ENCODE measurements at regions not wholly inside any gene's neighbourhood (a gene's known extent, or its start where the extent isn't known, plus 50 kb on each side); places are given as distances from the start of the nearest gene placed in this dataset.

DNA sequence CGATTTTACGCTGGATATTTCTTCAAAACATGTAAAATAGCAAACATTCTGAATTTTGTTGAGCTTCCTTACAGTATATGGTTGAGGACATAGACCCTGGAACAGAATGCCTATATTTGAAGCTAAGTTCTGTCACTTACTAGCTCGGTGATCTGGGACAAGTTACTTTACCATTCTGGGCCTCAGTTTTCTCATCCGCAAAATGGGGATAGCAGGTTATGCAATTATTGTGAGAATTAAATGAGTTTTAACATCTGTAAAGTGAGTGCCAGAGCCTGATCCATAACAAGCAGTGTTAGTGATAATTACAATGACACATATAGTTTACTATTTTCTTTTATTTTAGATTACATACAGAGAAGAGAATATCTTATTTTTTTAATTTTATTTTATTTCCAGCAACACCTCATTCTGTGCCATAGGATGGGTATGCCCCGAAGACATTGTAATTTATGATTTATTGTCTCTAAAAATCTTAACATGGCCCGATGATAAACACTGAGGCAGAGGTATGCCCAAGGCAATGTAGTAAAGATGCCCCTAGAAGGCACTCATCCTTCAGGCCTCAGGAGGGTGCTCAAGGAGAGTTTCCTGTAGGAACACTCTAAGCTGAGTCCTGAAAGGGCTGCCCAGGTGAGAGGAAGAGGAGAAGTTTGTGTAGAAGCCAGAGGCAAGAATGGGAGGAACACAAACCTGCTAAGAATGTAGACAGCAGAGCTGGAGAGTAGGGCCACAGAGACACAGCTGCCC is 250.9 kb downstream of the BCL11A start:
- H3K36me3 Mint-ChIP-seq: no peaks in the 10 kb centered on the region
- POLR2A ChIA-PET (ENCODE audit: partially characterized antibody): no interaction called here
- CTCF ChIA-PET (ENCODE audit: partially characterized antibody): no interaction called here

GRCh38 chr2:60301726-60302125 is 251.7 kb downstream of the BCL11A start:
- ChIA-PET POLR2A (ENCODE audit: partially characterized antibody) (no interaction called here), CTCF (ENCODE audit: partially characterized antibody) (no interaction called here)
- H3K27me3 ChIP-seq (ENCODE audit: insufficient read depth, low read length): no peaks in the 10 kb centered on the region
- Mint-ChIP-seq H3K36me3 (no peaks in the 10 kb centered on the region), H3K27me3 (peaks cover 1 to 7% of the 10 kb centered on the region in 2 donors), H3K9me3 (peaks cover 0 to 3% (median 0%) of the 10 kb centered on the region in 8 donors), H3K27ac (no peak overlapping the region), H3K4me1 (no peaks in the 10 kb centered on the region), H3K4me3 (no peak overlapping the region)
- no peaks in the 10 kb centered on the region for H3K9me3 ChIP-seq (ENCODE audit: control insufficient read depth in 1 of 2, low read length in 2 of 2)
- H3K4me1 ChIP-seq (ENCODE audit: insufficient read depth, low read length): no peaks in the 10 kb centered on the region
- no peak overlapping the region for H3K4me3 ChIP-seq (ENCODE audit: low read length in 2 of 2)
- H3K36me3 ChIP-seq (ENCODE audit: insufficient read depth, low read length): no peaks in the 10 kb centered on the region
- DNase-seq: no peak
- no peak overlapping the region for H3K27ac ChIP-seq (ENCODE audit: low read depth, low read length)
- intact Hi-C loops (cut with micrococcal nuclease): no loop called here

More for the DNA sequence above, 250.9 kb downstream of the BCL11A start:
- Histone ChIP-seq H3K36me3 (ENCODE audit: insufficient read depth, low read length) (no peaks in the 10 kb centered on the region), H3K27ac (ENCODE audit: low read depth, low read length) (no peak overlapping the region), H3K4me3 (ENCODE audit: low read length in 2 of 2) (no peak overlapping the region), H3K4me1 (ENCODE audit: insufficient read depth, low read length) (no peaks in the 10 kb centered on the region), H3K9me3 (ENCODE audit: control insufficient read depth in 1 of 2, low read length in 2 of 2) (no peaks in the 10 kb centered on the region), H3K27me3 (ENCODE audit: insufficient read depth, low read length) (no peaks in the 10 kb centered on the region)
- H3K27ac Mint-ChIP-seq: no peak overlapping the region
- intact Hi-C loops (cut with micrococcal nuclease): no loop called here
- H3K4me1 Mint-ChIP-seq: no peaks in the 10 kb centered on the region
- no peak for DNase-seq
- peaks cover 1 to 7% of the 10 kb centered on the region in 2 donors for H3K27me3 Mint-ChIP-seq
- H3K4me3 Mint-ChIP-seq: no peak overlapping the region
- H3K9me3 Mint-ChIP-seq: peaks cover 0 to 3% (median 0%) of the 10 kb centered on the region in 8 donors

- Mint-ChIP-seq H3K4me3 (no peak overlapping the region), H3K27me3 (peaks cover 0 to 4% of the 10 kb centered on the region in 2 donors), H3K36me3 (no peaks in the 10 kb centered on the region), H3K4me1 (no peaks in the 10 kb centered on the region), H3K27ac (no peak overlapping the region), H3K9me3 (peaks cover 0 to 3% (median 0%) of the 10 kb centered on the region in 8 donors)
- no peak for DNase-seq
- ChIA-PET CTCF (ENCODE audit: partially characterized antibody) (no interaction called here), POLR2A (ENCODE audit: partially characterized antibody) (no interaction called here)
- Histone ChIP-seq H3K9me3 (ENCODE audit: control insufficient read depth in 1 of 2, low read length in 2 of 2) (no peaks in the 10 kb centered on the region), H3K4me1 (ENCODE audit: insufficient read depth, low read length) (no peaks in the 10 kb centered on the region), H3K36me3 (ENCODE audit: insufficient read depth, low read length) (no peaks in the 10 kb centered on the region), H3K27me3 (ENCODE audit: insufficient read depth, low read length) (no peaks in the 10 kb centered on the region), H3K27ac (ENCODE audit: low read depth, low read length) (no peak overlapping the region), H3K4me3 (ENCODE audit: low read length in 2 of 2) (no peak overlapping the region)
- intact Hi-C loops (cut with micrococcal nuclease): no loop called here
These were observed 254.3 kb downstream of the BCL11A start for GRCh38 chr2:60299179-60299578.

DNA sequence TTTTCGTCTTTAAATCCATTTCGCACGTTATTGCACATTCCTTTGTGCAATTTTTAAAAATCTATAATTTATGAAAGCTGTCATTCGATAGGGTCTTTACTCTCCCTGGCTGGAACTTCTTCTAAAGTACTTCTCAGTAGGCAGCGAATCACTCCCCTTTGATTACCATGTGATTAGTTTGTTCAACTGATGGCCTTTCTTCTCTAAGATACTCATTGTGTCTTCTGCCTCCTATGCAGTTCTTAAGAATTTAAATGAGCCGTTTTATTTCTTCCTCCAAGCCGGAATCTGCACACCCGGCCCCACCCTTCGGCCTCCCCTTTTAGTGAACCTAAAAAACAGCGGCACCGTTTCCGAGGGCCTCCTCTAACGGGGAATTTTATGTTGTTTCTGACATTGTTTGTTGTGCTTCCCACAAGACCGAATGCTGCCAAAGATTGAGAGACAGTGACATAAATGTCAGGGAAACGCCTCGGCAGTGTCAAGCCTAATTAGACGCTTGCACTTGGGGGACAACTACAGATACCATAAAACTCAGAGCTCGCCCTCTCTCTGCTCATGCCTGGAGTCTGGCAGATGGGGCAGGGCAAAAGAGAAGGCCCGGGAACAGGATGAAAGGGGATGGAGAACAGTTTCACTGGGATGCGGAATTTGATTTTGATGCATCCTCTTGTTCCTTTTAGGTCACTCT is 255.3 kb downstream of the BCL11A start:
- Mint-ChIP-seq H3K27ac (no peak overlapping the region), H3K9me3 (peaks cover 0 to 3% (median 0%) of the 10 kb centered on the region in 8 donors), H3K4me1 (no peaks in the 10 kb centered on the region), H3K36me3 (no peaks in the 10 kb centered on the region), H3K4me3 (no peak overlapping the region), H3K27me3 (peaks cover 0 to 3% of the 10 kb centered on the region in 2 donors)
- CTCF ChIA-PET (ENCODE audit: partially characterized antibody): no interaction called here
- H3K9me3 ChIP-seq (ENCODE audit: control insufficient read depth in 1 of 2, low read length in 2 of 2): no peaks in the 10 kb centered on the region
- POLR2A ChIA-PET (ENCODE audit: partially characterized antibody): no interaction called here
- H3K4me3 ChIP-seq (ENCODE audit: low read length in 2 of 2): no peak overlapping the region
- H3K36me3 ChIP-seq (ENCODE audit: insufficient read depth, low read length): no peaks in the 10 kb centered on the region
- no peak overlapping the region for H3K27ac ChIP-seq (ENCODE audit: low read depth, low read length)
- no peaks in the 10 kb centered on the region for H3K4me1 ChIP-seq (ENCODE audit: insufficient read depth, low read length)
- no peaks in the 10 kb centered on the region for H3K27me3 ChIP-seq (ENCODE audit: insufficient read depth, low read length)
- intact Hi-C loops (cut with micrococcal nuclease): no loop called here
- DNase-seq: no peak

GRCh38 chr2:60297296-60298005 is 256.0 kb downstream of the BCL11A start:
- H3K4me3 ChIP-seq (ENCODE audit: low read length in 2 of 2): no peak overlapping the region
- no peaks in the 10 kb centered on the region for H3K4me1 ChIP-seq (ENCODE audit: insufficient read depth, low read length)
- H3K9me3 Mint-ChIP-seq: peaks cover 0 to 3% (median 0%) of the 10 kb centered on the region in 8 donors
- no peaks in the 10 kb centered on the region for H3K27me3 Mint-ChIP-seq
- H3K4me1 Mint-ChIP-seq: no peaks in the 10 kb centered on the region
- POLR2A ChIA-PET (ENCODE audit: partially characterized antibody): no interaction called here
- CTCF ChIA-PET (ENCODE audit: partially characterized antibody): no interaction called here
- H3K36me3 Mint-ChIP-seq: no peaks in the 10 kb centered on the region
- H3K27ac Mint-ChIP-seq: no peak overlapping the region
- intact Hi-C loops (cut with micrococcal nuclease): no loop called here
- H3K27me3 ChIP-seq (ENCODE audit: insufficient read depth, low read length): no peaks in the 10 kb centered on the region
- H3K27ac ChIP-seq (ENCODE audit: low read depth, low read length): no peak overlapping the region
- no peaks in the 10 kb centered on the region for H3K36me3 ChIP-seq (ENCODE audit: insufficient read depth, low read length)
- no peak for DNase-seq
- H3K9me3 ChIP-seq (ENCODE audit: control insufficient read depth in 1 of 2, low read length in 2 of 2): no peaks in the 10 kb centered on the region
- H3K4me3 Mint-ChIP-seq: no peak overlapping the region

DNA sequence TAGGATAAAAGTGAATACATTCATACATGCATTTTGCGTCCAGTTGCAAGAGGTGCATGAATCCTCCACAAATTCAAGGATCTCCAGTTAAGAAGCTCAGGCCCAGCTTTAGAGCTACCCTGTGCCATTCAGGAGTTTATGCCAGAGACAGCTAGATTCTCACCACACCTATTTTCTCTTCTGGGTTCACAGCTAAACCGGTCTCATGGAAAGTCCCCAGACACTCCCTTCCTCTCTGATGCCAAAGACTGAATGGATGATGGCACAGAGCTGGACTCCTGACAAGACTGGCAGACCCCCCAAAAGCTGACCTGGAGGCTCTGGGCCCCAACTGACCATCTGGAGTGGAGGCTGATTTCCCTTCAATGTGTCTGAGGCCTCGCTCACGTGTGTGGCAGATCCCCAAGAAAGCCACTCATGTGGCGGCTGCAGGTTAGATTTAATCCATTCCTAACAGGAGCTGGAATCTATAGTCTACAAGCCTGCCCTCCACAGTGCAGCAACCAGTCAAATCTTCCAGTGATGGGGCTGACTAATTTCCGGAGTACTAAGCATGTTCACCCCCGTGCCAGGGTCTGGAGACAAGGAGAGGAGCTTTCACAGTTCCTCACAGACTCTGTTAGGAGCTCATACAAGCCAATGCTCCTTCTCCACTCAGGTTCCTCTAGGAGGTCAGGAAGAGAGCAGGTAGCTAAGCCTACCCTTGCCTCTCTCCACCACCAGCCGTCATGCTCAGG is 257.1 kb downstream of the BCL11A start:
- Histone ChIP-seq H3K9me3 (ENCODE audit: control insufficient read depth in 1 of 2, low read length in 2 of 2) (no peaks in the 10 kb centered on the region), H3K4me3 (ENCODE audit: low read length in 2 of 2) (no peak overlapping the region), H3K27ac (ENCODE audit: low read depth, low read length) (no peak overlapping the region), H3K27me3 (ENCODE audit: insufficient read depth, low read length) (no peaks in the 10 kb centered on the region), H3K36me3 (ENCODE audit: insufficient read depth, low read length) (no peaks in the 10 kb centered on the region), H3K4me1 (ENCODE audit: insufficient read depth, low read length) (no peaks in the 10 kb centered on the region)
- H3K27me3 Mint-ChIP-seq: no peaks in the 10 kb centered on the region
- CTCF ChIA-PET (ENCODE audit: partially characterized antibody): no interaction called here
- no peaks in the 10 kb centered on the region for H3K36me3 Mint-ChIP-seq
- no peak overlapping the region for H3K4me3 Mint-ChIP-seq
- POLR2A ChIA-PET (ENCODE audit: partially characterized antibody): no interaction called here
- no peak for DNase-seq
- intact Hi-C loops (cut with micrococcal nuclease): no loop called here
- no peak overlapping the region for H3K27ac Mint-ChIP-seq
- peaks cover 0 to 3% (median 0%) of the 10 kb centered on the region in 8 donors for H3K9me3 Mint-ChIP-seq
- no peaks in the 10 kb centered on the region for H3K4me1 Mint-ChIP-seq

GRCh38 chr2:60295636-60295962 is 257.9 kb downstream of the BCL11A start:
- no peaks in the 10 kb centered on the region for H3K27me3 ChIP-seq (ENCODE audit: insufficient read depth, low read length)
- DNase-seq: no peak
- H3K36me3 ChIP-seq (ENCODE audit: insufficient read depth, low read length): no peaks in the 10 kb centered on the region
- Mint-ChIP-seq H3K27me3 (no peaks in the 10 kb centered on the region), H3K9me3 (peaks cover 0 to 3% (median 0%) of the 10 kb centered on the region in 8 donors), H3K4me1 (no peaks in the 10 kb centered on the region), H3K27ac (no peak overlapping the region), H3K4me3 (no peak overlapping the region), H3K36me3 (no peaks in the 10 kb centered on the region)
- ChIA-PET POLR2A (ENCODE audit: partially characterized antibody) (no interaction called here), CTCF (ENCODE audit: partially characterized antibody) (no interaction called here)
- no peaks in the 10 kb centered on the region for H3K9me3 ChIP-seq (ENCODE audit: control insufficient read depth in 1 of 2, low read length in 2 of 2)
- H3K4me1 ChIP-seq (ENCODE audit: insufficient read depth, low read length): no peaks in the 10 kb centered on the region
- intact Hi-C loops (cut with micrococcal nuclease): no loop called here
- H3K4me3 ChIP-seq (ENCODE audit: low read length in 2 of 2): no peak overlapping the region
- no peak overlapping the region for H3K27ac ChIP-seq (ENCODE audit: low read depth, low read length)
